RPMI7951 (cell line): ENCODE measurements at regions not wholly inside any gene's neighbourhood (a gene's known extent, or its start where the extent isn't known, plus 50 kb on each side); places are given as distances from the start of the nearest gene placed in this dataset.
A peak's percentile ranks its signal among the peaks of the same experiment; 100 is the strongest.

Experiments
- DNase-seq: peaks from one replicate; pipeline ENCODE4 v3.0.0-alpha.2; 2012; ENCODE audit warnings: low read depth

DNA sequence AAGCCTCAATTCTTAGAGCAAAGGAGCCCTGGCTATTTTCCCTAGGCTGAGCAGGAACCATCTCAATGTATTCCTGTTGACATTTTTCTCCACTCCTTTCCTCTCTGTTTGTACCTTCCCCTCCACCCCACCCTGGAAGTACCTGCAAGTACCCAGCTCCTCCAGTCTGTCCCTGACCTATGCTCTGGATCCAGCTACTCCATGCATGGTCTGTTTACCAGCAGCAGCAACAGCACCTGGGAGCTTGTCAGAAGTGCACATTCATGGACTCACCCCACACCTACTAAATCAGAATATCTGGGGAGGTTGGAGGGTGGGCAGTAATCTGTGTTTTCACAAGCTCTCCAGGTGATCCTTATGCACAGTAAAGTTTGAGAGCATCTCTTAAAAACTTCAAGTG, 240.7 kb upstream of the UMPS start:
- DNase-seq = no peak

DNA sequence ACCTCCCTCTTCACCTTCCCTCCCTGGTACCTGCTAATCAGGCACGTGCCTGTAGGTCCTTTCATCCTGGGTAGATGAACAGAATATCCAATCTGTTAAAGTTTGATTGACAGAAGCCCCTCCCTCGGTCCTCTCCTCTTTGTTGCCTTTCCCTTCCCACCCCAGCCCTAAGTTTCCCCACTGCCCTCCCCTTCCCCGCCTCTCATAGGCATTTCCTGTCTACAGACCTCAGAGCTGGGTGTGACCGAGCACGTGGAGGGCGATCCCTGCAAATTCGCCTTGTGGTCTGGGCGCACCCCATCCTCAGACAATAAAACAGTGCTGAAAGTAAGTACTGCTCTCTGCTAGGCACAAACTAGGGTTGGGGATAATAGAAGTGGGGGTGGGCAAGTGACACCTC, 239.2 kb upstream of the UMPS start:
- DNase-seq = no peak

DNA sequence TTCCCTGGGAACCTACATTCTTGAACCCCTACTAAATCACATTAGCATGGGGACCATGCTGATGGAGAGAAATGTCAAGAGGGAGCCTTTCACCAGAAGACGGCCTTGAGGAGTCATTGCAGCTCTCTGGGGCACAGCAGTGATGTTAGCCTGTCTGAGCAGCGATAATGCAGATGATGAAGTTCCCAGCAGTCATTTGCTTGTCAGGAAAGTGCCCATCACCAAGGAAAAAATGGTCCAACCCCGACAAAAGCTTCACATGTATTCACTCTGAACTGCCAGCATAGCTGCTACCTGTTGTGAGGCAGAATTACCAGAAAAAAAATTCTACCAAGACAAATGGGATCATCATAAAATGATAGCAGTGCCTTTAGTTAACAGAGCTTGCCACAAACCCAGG, 238.4 kb upstream of the UMPS start:
- no peak for DNase-seq

DNA sequence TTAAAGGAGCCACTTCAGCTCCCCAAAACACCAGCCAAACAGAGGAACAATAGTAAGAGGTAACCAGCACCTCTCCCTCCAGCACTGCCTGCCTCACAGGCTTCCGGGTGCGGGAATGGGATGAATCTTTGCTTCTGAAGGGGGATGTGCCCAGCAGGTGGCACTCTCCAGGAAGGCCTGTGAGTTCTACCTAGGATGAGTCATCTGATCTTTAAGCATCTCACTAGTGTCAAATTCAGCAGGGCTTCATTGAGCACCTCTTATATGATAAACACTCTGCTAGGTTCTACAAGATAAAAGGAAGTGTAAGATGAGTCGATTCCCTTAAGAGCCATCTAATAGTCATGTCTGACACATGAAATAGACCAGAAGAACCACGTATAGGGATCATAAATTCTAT, 237.4 kb upstream of the UMPS start:
- DNase-seq = peak; percentile 63

DNA sequence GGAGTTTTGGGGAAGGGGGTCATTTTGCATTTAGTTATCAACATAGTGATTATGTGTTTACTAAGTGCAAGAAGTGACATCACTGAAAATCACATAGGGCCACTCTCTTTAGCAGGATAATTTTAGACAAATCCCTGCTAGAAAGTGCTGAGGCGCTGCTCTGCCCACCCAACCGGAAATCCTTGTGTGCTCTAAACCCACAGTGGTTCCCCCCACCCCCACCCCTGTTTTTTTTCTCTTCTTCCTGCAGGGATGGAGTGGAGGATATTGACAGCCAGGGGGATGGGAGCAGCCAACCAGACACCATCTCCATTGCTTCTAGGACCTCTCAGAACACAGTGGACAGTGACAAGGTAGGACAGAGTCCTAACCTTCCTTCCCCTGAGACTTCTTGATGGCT, 234.2 kb upstream of the UMPS start:
- DNase-seq = no peak

DNA sequence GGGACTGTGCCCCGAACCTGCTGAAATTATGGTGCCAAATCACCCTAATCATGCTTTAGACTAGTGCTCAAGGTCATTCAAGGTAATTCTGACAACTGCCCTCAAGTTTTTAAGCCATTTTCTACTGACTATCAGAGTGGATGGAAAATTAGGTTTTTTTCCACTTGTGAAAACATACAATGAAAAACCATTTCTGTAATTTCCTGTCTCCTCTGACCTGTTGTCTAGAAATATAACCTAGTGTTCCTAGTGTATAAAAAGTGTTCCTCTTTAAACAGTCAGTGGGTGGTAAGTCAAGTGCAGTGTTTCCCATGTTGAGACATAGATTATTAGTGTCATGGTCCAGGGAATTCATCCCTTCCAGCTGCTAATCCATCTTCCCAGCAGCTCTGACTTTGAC, 232.8 kb upstream of the UMPS start:
- no peak for DNase-seq

DNA sequence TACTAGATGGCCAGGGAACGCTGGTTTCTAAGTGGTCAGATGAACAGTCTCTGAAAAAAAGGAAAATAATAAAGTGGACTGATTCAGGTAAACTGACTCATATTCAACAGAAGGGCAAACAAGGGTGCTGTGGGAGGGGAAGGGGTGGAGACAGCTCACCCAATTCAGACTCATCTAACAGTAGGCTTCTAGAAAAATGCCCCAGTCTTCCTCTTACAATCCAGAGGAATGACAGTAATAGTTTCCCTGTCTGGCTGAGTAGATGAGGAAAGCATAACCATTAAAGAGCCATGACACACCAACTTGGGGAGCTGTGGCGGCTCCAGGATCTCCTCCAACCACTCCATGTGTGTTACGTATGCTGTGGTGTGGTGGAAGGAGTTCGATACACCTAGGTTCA, 231.4 kb upstream of the UMPS start:
- DNase-seq = no peak

DNA sequence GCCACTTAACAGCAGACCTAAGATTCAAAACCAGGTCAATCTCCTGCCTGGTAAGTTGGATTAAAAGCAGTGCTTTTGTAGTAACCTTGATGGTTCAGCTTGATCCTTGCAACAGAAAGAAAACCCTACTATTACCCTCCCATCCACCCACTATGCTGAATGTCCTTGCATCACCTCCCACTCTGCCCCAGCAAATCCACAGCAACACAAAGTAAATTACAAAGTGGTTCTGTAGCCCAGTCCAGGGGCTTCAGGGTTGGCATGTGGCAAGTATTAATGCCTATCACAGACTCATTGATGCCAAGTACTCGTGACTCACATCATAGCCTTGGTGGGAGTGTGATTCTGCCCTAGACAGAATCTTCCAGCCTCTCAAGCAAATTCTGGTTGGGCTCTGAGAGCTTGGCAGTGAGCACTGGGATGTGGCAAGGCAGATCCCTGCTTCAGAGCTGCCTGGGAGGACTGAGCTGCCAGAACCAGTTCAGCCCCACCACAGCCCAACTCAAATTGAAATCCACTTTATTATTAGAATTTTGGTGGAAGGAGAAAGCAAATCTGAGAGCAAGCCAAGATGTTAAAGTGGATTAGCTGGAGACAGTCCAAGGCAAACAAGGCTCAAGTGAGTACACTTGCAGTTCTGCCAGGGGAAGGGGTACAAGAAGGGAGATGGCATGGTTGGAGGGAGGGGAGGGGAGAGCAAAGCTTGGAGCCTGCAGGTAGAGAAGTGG, 225.8 kb upstream of the UMPS start:
- DNase-seq = peak; percentile 33

DNA sequence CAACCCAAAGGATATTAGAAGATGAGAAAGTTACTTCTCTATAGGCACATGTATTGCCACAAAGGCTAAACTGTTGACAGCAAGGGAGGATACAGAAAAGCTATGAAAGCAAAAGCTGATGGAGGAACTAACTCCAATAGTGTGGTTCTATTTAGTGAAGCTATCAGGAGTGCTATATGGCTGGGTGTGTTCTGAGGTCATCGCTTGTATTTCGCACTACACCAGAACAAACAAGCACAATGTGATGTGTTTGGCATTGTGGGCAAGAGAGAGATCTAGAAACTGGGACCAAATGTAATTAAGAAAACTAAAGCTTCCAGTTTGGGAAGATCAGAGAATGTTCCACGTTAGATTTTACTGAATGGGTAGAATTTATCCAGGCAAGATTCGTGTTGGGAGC, 220.4 kb upstream of the UMPS start:
- no peak for DNase-seq

DNA sequence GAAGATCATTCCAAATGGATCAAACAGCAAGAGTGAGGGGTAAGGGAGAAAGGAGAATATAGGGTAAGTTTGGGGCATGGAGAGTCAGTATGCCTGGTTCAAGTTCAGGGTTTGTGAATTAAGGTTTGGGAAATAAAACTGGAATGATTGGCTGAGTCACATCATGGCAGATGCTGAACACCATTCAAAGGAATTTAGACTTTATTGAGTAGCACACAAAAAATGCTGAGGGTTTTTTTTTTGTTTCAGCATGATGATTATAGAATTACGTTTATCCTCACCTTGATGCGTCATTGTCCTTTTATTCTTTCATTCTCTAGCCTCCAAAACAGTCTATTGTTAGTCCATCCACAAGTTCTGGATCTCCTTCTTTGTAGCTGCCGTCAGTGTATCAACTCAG, 220.0 kb upstream of the UMPS start:
- no peak for DNase-seq

DNA sequence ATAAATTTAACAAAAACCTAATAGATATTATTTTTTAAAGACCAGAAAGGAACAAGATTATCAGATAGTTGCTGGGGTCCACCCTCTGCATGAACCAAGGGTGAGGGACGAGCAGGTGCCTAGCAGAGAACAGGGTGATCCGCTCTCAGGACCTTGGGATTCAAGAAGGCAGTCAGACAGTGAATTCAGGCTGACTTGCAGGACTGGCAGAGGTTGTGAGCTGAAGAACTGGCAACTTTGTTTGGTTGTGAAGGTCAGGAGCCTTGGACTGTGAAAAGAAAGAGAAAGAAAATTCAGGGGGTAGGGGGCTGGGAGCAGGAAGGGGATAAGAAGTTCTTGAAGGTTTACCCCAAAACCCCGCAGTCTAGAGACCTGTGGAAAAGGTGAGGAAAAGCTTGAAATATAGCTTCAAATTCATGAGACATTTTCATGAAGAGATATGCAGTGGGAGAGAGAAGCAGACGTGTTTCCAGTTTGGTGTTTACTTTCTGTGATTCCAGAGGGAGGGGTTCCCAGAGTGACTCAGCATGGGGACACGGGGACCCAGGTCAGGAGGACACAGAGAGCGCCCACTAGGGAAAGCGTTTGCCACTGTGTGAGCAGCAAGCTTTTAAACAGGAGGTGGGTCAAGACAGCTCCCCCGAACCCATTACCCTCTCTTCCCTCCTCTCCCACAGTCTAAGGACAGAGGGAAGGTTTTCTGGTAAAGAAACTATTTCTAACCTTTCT, 217.2 kb upstream of the UMPS start:
- DNase-seq = no peak

DNA sequence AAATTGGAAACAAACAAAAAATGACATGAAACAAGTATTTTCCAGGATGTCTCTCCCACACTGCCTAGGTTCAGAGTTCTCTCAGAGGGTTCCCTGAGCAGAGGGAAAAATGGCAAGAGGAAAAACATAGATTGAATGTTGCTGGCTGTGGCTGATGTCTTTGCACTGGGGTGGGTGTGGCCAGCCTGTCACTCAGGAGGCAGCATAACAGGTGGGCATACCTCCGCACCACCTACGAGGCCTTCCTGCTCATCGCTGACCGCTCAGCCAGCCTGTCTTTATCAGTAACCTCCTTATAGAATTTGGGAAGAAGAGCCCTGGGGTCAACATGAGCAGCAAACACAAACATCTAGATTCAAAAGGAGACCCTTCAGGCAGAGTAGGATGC, 216.6 kb upstream of the UMPS start:
- no peak for DNase-seq

DNA sequence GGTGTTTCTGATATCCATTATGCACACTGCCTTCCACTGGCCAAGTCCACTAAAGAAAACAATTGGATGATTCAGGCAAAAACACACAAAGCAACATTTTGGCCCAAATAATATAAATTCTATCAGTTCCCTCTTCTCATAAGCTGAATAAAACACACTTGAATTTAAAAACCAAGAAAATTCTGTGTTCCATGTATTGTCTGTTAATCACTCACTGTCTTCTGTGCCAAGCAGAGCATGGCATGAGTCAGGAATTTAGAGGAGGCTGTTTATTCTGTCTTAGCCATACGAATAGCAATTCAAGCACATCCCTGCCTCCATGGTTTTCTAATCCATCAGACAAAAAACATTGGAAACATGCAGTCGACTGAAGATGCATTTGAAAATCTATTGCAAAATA, 215.6 kb upstream of the UMPS start:
- DNase-seq = no peak

DNA sequence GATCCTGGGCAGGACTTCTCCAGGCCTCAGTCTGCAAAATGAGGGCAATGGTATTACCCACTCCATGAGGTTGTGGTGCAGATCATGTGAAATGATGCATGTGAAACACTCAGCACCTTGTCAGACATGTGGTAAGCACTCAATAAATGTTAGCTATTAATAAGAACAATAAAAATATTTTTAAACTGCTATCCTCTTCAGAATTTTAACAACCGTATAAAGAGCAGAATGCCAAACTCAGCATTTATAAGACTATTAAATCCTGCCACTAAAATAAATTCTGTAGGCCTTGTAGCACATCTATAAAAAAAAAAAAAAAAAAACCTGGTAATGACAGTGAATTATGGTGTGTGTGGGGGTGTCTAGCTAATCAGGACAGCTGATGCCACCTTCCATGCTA, 213.9 kb upstream of the UMPS start:
- no peak for DNase-seq

DNA sequence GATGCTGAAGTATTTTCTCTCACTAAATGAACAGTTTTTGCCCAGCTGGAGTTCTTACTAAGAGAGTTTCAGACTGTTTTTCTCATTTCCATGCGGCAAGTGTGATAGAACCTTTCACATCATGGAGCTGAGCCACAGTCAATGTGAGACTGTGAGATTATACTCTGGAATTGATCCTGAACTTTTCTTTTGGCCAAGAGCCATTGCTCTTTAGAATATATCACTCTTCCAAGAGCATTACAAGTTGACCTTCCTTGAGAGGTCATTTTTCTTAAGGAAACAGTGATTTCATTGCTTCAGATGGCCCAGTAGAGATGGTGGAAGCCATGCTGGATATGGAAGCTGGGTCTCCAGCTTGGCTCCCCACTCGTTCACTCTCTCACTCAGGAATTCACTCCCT, 212.9 kb upstream of the UMPS start:
- DNase-seq = no peak

DNA sequence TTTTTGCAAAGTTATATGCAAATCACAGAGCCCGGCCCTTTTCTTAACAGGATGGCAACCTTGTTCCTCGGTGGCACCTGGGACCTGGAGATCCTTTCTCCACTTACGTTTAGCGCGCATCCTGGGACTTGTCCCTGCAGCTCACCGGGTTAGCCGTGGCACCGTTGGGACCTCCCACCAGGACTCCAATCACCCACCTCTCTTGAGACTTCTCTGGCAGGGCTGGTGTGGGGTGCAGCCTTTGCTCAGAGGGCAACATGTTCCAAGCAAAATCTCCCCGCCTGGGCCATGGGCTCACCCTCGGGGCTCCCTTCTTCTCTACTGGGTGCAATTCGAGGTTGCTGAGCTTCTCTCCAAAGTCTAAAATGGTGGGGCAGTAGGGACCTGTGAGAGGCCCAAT, 211.9 kb upstream of the UMPS start:
- DNase-seq = no peak

DNA sequence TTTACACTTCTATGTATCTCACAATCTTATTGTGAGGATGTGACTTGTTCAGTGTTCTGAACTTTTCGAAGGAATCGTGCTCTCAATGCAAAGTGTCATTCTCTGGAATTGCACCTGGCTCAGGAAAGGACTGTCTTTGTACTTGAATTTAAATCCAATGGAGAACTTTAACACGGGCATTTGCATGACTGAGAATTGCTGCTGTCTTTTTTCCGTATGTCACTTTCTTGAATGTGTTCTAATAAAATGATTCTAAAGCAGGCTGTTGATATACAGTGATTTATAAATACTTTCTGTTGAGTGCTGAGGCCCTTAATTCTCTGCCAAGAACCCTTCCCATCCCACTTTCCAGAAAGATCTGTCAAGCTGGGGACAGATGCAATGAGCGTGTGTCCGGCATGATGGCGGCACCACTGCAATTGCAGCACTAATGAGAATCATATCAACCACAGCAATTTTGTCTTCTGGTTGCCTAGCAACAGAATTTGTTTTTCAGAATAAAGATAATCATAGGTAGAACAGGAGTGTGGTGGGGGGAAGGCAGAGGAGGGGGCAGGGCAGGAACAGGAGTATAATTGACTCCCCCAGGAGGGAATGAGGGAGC, 210.6 kb upstream of the UMPS start:
- DNase-seq = no peak

DNA sequence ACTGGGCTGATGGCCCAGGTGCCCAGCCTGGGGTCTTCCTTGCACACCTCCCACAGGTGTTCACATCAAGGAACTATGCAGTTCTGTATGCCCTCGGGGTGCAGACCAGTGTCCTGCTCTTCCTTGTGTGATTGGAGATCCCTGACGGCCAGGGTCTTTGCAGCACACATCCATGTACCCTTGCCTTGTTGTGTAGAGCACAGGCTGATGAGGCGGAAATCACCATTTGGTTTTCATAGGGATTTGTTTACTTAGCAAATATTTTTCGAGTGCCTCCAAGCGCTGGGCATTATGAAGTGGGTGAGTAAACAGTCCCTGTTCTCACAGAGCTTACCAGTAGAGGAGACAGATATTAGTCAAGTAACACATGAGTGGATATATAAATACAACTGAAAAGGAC, 209.3 kb upstream of the UMPS start:
- DNase-seq = no peak

DNA sequence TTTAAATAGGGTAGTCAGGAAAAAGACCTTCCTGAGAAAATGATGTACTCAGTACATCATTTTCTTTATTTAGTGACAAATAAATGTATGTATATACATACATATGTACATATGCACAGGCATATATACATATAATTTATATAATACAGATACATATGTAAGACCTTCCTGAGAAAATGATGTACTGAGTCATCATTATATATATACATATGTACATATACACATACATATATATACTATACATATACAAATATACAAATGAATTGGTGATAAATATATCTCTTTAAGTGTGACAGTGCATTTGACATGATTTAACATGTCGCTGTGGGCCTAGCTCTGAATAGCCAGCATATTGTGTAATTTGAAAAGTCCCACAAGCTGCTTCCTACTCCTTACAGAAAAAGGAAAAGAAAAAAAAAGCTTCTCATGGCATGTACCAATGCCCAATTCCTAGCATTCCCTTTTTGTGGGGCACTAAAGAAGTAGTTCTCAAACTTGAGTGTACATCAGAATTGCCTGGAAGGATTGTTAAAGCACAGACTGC, 208.1 kb upstream of the UMPS start:
- DNase-seq = no peak

DNA sequence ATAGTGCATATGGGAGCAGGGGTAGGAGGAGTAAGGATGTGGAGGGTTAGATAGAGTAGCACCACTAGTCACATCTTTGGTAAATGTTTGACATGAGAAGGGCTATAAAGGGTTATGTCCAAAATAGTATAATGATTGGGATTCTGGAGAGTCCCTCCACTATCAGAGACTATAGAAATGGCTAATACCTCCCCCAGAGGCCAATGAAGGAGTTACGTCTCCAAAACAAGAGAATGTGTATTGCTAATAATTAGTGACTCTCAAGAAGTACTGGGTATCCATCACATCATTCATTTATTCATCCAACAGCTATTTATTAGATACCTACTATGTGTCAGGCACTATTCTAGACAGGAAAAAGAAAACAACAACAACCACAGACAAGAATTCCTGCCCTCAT, 203.7 kb upstream of the UMPS start:
- no peak for DNase-seq

DNA sequence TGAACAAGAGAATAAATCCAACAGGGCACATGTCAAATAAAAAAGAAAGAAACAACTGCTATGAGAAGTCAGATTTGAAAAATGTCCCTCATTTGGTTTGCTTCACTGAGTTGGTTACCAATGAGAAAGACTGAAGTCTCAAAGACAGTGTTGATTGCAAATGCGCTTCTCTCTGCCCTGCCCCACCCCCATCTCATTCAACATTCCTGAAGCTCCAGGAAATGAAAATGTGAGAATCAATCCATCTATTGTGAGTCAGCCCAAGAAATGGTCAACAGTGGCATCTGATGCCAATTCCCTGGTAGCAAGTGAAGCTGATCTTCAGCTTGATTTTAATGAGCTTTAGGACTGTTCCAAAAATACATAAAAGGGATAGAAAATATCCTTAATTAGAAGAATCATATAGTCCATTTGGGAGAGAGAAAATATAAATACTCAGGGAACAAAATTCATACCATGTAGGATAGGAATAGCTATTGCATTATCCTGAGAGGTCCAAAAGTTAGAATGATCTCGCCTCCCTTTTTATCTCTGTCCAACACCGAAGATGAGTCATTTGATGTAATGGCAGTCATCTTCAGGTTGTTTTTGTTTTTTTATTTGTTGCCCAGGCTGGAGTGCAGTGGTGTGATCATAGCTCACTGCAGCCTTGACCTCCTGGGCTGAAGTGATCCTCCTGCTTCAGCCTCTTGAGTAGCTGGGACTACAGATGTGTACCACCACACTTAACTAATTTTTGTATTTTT, 200.3 kb upstream of the UMPS start:
- peak; percentile 26 for DNase-seq

DNA sequence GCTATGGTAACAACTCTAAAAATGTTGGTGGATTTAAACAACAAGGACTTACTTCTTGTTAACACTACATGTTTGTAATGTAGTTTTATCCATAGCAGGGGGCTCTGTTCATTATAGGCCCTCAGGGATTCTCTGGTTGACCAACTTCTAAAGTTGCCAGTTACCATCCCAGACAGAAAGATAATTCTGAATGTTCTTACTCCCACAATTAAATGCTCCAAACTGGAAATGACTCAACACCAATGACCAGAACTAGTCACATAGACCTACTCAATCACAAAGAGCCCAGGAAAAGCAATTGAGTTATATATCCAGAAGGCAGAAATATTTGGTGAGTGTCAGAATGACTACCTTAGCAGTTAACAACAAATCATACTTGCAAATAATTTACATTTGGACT, 199.3 kb upstream of the UMPS start:
- DNase-seq = peak; percentile 26
